ENCODE measurements at regions not wholly inside any gene's neighbourhood (a gene's known extent, or its start where the extent isn't known, plus 50 kb on each side); places are given as distances from the start of the nearest gene placed in this dataset.

DNA sequence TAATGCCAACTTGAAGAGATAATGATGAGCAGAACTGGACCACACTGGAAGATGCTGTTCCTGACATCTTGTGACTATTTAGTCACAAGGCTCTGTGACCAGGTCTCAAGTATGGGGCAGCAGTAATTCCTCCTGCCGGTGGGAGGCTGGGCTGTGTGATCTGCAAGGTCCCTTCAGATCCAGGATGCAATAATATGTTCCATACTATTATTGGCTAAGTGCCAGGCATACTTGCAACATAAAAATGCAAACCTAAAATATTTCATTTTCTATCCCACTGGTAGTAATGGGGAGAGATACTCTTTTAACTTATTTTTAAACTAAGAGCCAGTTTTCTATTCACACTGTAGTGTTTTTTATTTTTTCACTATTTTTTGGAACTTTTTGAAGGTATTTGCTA is 171.5 kb downstream of the CYP26A1 start:
- H3K4me1 Mint-ChIP-seq, result no peaks in the 10 kb centered on the region
- no peaks in the 10 kb centered on the region for H3K9me3 Mint-ChIP-seq
- no peak overlapping the region for H3K27ac Mint-ChIP-seq
- peaks cover 10% of the 10 kb centered on the region for H3K27me3 Mint-ChIP-seq
- H3K36me3 Mint-ChIP-seq, result no peaks in the 10 kb centered on the region
- DNase-seq (ENCODE audit: low spot score in 2 of 2), result no peak
- no peak overlapping the region for H3K4me3 Mint-ChIP-seq
- no peak for ATAC-seq (ENCODE audit: low read depth)

DNA sequence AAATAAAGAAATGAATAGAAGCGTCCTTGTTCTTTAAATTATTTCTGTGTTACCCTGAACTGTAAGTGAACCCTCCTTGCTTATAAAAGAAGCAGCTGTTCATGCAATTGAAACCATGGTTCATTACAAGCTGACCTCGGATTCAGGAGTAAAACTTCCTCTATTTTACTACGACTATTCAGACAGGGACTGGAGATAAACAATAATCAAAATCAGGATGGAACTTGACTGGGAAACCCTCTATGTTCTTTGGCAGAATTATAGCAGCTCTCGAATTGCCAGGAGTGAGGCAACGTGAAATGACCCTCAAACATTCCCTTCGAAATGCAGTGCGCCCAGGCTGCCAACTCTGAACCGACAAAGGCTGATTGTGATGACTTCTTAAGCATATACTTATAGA is 172.1 kb downstream of the CYP26A1 start:
- DNase-seq (ENCODE audit: low spot score in 2 of 2), result no peak
- H3K27me3 Mint-ChIP-seq, result peaks cover 10% of the 10 kb centered on the region
- ATAC-seq (ENCODE audit: low read depth), result no peak
- no peak overlapping the region for H3K4me3 Mint-ChIP-seq
- no peaks in the 10 kb centered on the region for H3K4me1 Mint-ChIP-seq
- no peaks in the 10 kb centered on the region for H3K36me3 Mint-ChIP-seq
- H3K9me3 Mint-ChIP-seq, result no peaks in the 10 kb centered on the region
- no peak overlapping the region for H3K27ac Mint-ChIP-seq

DNA sequence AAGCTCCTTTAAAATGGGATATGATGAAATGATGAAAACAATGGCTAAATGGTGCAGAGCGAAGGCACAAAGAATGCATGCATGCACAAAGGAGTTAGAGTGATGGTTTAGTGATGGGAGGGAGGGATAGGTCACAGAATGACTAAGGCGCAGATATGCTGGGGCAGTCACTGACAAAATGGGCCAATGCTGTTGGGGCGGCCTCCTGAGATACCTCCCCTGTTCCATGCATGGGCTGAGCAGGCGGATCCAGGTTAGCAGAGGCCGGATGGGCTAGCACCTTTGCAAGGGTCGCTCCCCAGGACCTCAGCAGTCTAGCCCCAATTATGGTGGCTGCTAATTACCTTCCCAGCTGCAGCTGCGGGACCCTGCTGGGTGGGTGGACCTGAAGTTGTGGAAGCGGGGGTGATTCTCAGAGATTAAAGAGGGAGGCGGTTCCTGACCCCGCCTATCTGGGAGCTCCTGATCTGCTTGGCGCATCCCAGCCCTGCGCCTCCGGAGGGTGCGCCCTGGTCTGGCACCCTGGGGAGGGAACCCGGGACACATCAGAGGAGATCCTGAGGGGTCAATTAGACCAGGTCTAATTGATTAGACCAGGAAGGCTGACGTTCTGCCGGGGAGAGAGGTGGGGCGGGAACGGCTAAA is 175.0 kb downstream of the CYP26A1 start:
- H3K27ac Mint-ChIP-seq, result no peak overlapping the region

DNA sequence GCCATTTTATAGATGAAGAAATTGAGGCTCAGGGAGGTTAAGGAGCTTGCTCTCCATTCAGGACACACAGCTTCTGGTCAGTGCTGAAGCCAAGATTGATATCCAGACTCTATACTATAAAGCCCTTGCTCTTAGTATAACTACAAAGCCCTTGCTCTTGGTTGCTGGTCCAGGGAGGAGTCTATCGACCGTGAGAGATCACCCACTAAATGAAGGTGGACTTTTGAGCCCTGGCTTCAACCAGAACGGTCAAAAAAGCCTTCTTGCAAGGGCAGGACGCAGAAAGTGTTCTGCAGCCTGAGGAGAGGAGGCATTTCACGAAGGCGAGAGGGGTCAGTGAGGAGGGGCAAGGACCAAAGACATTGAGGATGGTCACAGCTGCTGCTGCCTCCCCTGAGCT is 176.3 kb downstream of the CYP26A1 start:
- peaks cover 7% of the 10 kb centered on the region for H3K27me3 Mint-ChIP-seq
- H3K4me1 Mint-ChIP-seq, result no peaks in the 10 kb centered on the region
- H3K4me3 Mint-ChIP-seq, result no peak overlapping the region
- H3K27ac Mint-ChIP-seq, result no peak overlapping the region
- no peaks in the 10 kb centered on the region for H3K9me3 Mint-ChIP-seq
- no peak for ATAC-seq (ENCODE audit: low read depth)
- no peak for DNase-seq (ENCODE audit: low spot score in 2 of 2)
- no peaks in the 10 kb centered on the region for H3K36me3 Mint-ChIP-seq

More for the DNA sequence above, 175.0 kb downstream of the CYP26A1 start:
- no peak for ATAC-seq (ENCODE audit: low read depth)
- no peaks in the 10 kb centered on the region for H3K4me1 Mint-ChIP-seq
- H3K4me3 Mint-ChIP-seq, result no peak overlapping the region
- no peaks in the 10 kb centered on the region for H3K36me3 Mint-ChIP-seq
- H3K9me3 Mint-ChIP-seq, result no peaks in the 10 kb centered on the region
- peaks cover 11% of the 10 kb centered on the region for H3K27me3 Mint-ChIP-seq
- DNase-seq (ENCODE audit: low spot score in 2 of 2), result no peak

DNA sequence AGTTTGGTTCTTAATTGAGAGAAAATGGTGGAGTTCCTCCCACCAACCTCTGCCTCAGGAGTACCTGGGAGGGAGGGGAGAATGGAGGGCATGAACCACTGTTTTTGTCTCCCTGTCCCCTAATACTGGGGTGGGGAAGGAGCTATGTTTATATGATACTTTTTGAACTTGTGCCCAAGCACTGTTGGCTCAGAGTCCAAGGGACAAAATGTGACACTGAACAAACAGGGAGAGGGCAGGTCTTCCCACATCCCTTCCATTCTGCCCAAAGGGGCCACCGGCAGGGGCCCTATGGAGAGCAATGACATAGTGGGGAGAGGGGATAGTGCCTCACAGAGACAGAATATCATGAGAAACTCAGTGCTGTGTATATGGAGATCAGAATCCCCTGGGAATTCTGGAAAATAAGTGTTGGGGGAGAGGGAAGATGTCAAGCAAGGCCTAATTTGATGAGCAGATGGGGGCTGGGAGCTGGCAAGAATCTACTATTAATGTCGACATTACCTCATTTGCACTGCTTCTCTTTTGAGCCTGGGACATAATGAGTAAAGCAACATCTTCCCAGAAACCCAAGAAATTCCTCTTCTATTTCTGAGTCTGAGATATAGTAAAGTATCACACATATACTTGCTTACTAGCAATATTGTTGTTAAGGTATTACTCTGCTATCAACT is 180.6 kb downstream of the CYP26A1 start:
- H3K4me3 Mint-ChIP-seq, result no peak overlapping the region
- H3K36me3 Mint-ChIP-seq, result no peaks in the 10 kb centered on the region
- ATAC-seq (ENCODE audit: low read depth) (no peak), DNase-seq (ENCODE audit: low spot score in 2 of 2) (no peak)
- no peaks in the 10 kb centered on the region for H3K9me3 Mint-ChIP-seq
- H3K27me3 Mint-ChIP-seq, result peaks cover 2% of the 10 kb centered on the region
- no peak overlapping the region for H3K27ac Mint-ChIP-seq
- no peaks in the 10 kb centered on the region for H3K4me1 Mint-ChIP-seq

DNA sequence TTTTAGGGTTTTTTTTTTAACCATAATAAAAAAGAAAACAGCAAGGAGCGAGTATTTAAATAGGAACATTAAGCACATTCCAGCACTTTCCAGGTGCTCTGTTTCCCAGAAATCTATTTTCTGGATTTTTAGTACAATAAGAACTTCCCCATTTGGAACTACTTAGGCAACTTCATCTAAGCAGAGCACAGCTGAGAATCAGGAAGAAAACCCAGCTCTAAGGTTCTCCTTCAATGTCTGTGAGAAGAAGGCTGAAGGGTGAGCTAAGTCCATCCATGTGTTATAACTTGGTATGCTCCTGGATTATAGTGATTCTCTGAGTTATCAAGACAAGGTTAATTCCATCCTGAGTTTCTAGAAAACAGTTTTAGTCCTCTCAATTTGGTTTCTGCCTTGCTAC is 181.9 kb downstream of the CYP26A1 start:
- H3K36me3 Mint-ChIP-seq, result no peaks in the 10 kb centered on the region
- no peak for DNase-seq (ENCODE audit: low spot score in 2 of 2)
- no peaks in the 10 kb centered on the region for H3K4me1 Mint-ChIP-seq
- peaks cover 2% of the 10 kb centered on the region for H3K27me3 Mint-ChIP-seq
- no peak for ATAC-seq (ENCODE audit: low read depth)
- no peak overlapping the region for H3K27ac Mint-ChIP-seq
- no peaks in the 10 kb centered on the region for H3K9me3 Mint-ChIP-seq
- H3K4me3 Mint-ChIP-seq, result no peak overlapping the region

All from memory B cell (primary cell).